Muscle of leg (tissue), 3 donors: ENCODE measurements at regions not wholly inside any gene's neighbourhood (a gene's known extent, or its start where the extent isn't known, plus 50 kb on each side); places are given as distances from the start of the nearest gene placed in this dataset.

Experiments
- DNase-seq: peaks from one replicate; pipeline ENCODE4 v3.0.0; 2013
- H3K27ac ChIP-seq: one replicate; pipeline ENCODE4 v1.5.1; 2013; ENCODE audit warnings: mild to moderate bottlenecking, low read length, control low read depth
- H3K27me3 ChIP-seq: one replicate; pipeline ENCODE4 v1.6.1; 2013; ENCODE audit warnings: low read length; ENCODE audit not compliant: control insufficient read depth, insufficient read depth
- H3K36me3 ChIP-seq: one replicate; pipeline ENCODE4 v1.6.1; 2013; ENCODE audit warnings: low read length; ENCODE audit not compliant: control insufficient read depth, insufficient read depth
- H3K4me1 ChIP-seq: one replicate; pipeline ENCODE4 v1.6.1; 2013; ENCODE audit warnings: low read length; ENCODE audit not compliant: control insufficient read depth, insufficient read depth
- H3K4me3 ChIP-seq: one replicate; pipeline ENCODE4 v1.5.1; 2013; ENCODE audit warnings: low read length, control low read depth
- H3K9me3 ChIP-seq: replicated peaks from 2 replicates; pipeline ENCODE4 v1.6.1; 2013; ENCODE audit warnings: low read depth, low read length; ENCODE audit not compliant: control insufficient read depth
- WGBS: methylation state at CpG from one replicate; pipeline ENCODE4 v1.1.5; 2013; ENCODE audit warnings: missing lambda C conversion rate; ENCODE audit not compliant: insufficient coverage; 5-methylcytosine and 5-hydroxymethylcytosine counted together

DNA sequence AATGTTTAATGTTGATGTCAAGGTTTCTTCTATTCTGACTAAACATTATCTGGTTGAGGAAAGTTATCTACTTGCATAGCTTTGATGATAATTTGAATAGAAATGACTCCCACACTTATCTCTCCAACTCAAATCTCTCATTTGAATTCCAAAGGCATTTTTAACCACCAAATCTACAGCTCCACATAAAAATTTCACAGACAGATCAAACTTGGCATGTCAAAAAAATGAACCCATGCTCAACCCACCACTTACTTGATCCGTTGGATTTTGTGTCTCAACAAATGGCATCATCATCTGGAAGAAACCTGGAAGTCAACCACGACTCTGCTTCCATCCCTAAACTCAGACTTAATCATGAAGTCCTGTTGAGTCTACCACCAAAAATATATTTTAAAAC lies 1050.4 kb downstream of the EFNB2 start:
- no peaks in the 10 kb centered on the region for H3K9me3 ChIP-seq
- H3K4me1 ChIP-seq = no peaks in the 10 kb centered on the region
- H3K36me3 ChIP-seq = no peaks in the 10 kb centered on the region
- WGBS = 82% methylated on average over 2 of the region's 2 CpGs
- H3K4me3 ChIP-seq = no peak overlapping the region
- no peak for DNase-seq
- no peak overlapping the region for H3K27ac ChIP-seq
- H3K27me3 ChIP-seq = no peaks in the 10 kb centered on the region

DNA sequence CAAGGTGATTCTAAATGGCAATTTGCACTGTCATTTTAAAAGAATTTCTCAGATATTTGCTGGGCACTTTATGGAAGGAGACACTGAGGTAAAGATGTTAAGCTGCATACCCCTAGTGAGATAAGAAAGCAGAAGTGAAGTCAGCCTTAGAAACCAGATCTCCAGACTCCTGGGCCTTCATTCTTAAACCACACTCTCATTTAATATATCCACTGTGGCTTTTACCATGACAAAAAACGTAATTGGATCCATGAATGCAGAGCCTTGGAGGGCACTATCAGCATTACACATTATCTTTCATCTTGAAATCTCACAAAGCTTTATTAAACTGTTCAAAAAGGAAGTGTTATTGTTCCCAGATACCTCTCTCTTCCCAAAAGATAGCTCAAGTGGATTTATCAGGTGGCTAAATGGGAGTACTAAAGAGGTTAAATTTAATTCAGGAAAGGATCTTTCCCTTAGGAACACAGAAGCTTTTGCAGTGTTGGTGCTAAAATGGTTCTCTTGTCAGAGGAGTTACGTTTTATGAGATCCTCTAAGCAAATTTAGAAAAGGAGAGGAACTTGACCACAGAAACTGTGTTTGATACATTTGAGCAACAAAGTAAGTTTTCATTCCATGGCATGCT lies 1060.4 kb downstream of the EFNB2 start:
- Histone ChIP-seq H3K9me3 (no peaks in the 10 kb centered on the region), H3K36me3 (no peaks in the 10 kb centered on the region), H3K27me3 (no peaks in the 10 kb centered on the region), H3K4me1 (no peaks in the 10 kb centered on the region), H3K27ac (no peak overlapping the region), H3K4me3 (no peak overlapping the region)
- no peak for DNase-seq
- WGBS = 56% methylated on average over 2 of the region's 2 CpGs

- no CpG with 5 or more reads among the region's 3 CpGs for WGBS
- no peaks in the 10 kb centered on the region for H3K27me3 ChIP-seq
- H3K4me1 ChIP-seq = no peaks in the 10 kb centered on the region
- no peak overlapping the region for H3K27ac ChIP-seq
- no peaks in the 10 kb centered on the region for H3K36me3 ChIP-seq
- DNase-seq = no peak
- H3K4me3 ChIP-seq = no peak overlapping the region
- H3K9me3 ChIP-seq = no peaks in the 10 kb centered on the region
These were observed 1063.8 kb downstream of the EFNB2 start for GRCh38 chr13:105471673-105472072.

GRCh38 chr13:105466376-105466775 lies 1069.1 kb downstream of the EFNB2 start:
- H3K36me3 ChIP-seq = no peaks in the 10 kb centered on the region
- WGBS = no CpG with 5 or more reads among the region's 1 CpG
- H3K9me3 ChIP-seq = no peaks in the 10 kb centered on the region
- H3K4me1 ChIP-seq = no peaks in the 10 kb centered on the region
- H3K4me3 ChIP-seq = no peak overlapping the region
- DNase-seq = no peak
- H3K27me3 ChIP-seq = no peaks in the 10 kb centered on the region
- H3K27ac ChIP-seq = no peak overlapping the region

- Histone ChIP-seq H3K27me3 (no peaks in the 10 kb centered on the region), H3K36me3 (no peaks in the 10 kb centered on the region), H3K9me3 (no peaks in the 10 kb centered on the region), H3K4me3 (no peak within 1 kb of the TSS), H3K4me1 (no peaks in the 10 kb centered on the region), H3K27ac (no peak within 1 kb of the TSS)
- DNase-seq = no peak
- no CpG with 5 or more reads among the region's 1 CpG for WGBS
These were observed 1069.7 kb downstream of the EFNB2 start, which contains the start of gene DAOA for GRCh38 chr13:105465745-105466144. TSS of gene DAOA (plus strand) at chr13:105466045.

- H3K27me3 ChIP-seq = no peaks in the 10 kb centered on the region
- H3K9me3 ChIP-seq = no peaks in the 10 kb centered on the region
- no peak for DNase-seq
- no peak overlapping the region for H3K4me3 ChIP-seq
- H3K27ac ChIP-seq = no peak overlapping the region
- no peaks in the 10 kb centered on the region for H3K36me3 ChIP-seq
- no peaks in the 10 kb centered on the region for H3K4me1 ChIP-seq
These were observed 1070.2 kb downstream of the EFNB2 start for GRCh38 chr13:105465251-105465650.

DNA sequence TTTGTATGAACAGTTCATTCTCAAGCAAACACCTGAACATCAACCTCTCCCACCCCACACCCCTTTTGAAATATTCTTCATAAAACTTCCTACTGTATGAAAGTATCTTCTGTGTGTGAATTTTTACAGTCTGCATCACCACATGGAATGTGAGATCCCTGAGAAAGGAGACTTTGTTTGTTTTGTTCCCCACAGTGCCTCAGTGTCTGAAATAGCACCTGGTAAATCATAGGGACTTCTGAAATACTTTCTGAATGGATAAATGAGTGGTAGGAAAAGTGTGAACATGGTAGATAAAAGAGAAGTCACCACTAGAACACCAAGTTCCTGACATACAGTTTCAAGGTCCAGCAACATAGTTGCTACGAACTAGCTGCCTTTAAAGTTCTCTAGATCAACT lies 1071.2 kb downstream of the EFNB2 start:
- Histone ChIP-seq H3K9me3 (no peaks in the 10 kb centered on the region), H3K4me1 (no peaks in the 10 kb centered on the region), H3K4me3 (no peak overlapping the region), H3K36me3 (no peaks in the 10 kb centered on the region), H3K27me3 (no peaks in the 10 kb centered on the region), H3K27ac (no peak overlapping the region)
- no peak for DNase-seq
- WGBS = no CpG with 5 or more reads among the region's 1 CpG

GRCh38 chr13:105463011-105463501 lies 1072.4 kb downstream of the EFNB2 start:
- WGBS = no CpG with 5 or more reads among the region's 2 CpGs
- Histone ChIP-seq H3K9me3 (no peaks in the 10 kb centered on the region), H3K36me3 (no peaks in the 10 kb centered on the region), H3K4me1 (no peaks in the 10 kb centered on the region), H3K27me3 (no peaks in the 10 kb centered on the region), H3K4me3 (no peak overlapping the region), H3K27ac (no peak overlapping the region)
- peak; percentile 64 for DNase-seq

DNA sequence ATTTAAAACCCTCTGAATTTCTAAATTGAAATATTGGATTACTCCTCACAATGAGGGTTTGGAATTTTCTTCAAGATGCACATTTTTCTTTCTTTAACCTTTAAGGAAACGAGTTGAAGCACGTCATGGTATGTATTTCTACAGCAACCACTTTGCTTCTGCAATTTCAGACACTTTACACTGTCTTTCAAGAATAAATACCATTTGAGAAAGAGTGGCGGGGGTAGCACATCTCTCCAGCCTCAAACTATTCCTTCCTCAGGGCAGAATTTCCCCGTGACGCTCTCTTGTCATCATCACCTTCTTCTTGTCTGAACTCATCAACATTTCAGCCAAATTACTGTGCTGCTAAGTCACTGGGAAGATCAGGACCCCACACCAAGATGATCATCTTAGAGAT lies 1073.4 kb downstream of the EFNB2 start:
- Histone ChIP-seq H3K36me3 (no peaks in the 10 kb centered on the region), H3K4me3 (no peak overlapping the region), H3K27ac (no peak overlapping the region), H3K9me3 (no peaks in the 10 kb centered on the region), H3K27me3 (no peaks in the 10 kb centered on the region), H3K4me1 (no peaks in the 10 kb centered on the region)
- WGBS = 100% methylated on average over 1 of the region's 5 CpGs
- no peak for DNase-seq

DNA sequence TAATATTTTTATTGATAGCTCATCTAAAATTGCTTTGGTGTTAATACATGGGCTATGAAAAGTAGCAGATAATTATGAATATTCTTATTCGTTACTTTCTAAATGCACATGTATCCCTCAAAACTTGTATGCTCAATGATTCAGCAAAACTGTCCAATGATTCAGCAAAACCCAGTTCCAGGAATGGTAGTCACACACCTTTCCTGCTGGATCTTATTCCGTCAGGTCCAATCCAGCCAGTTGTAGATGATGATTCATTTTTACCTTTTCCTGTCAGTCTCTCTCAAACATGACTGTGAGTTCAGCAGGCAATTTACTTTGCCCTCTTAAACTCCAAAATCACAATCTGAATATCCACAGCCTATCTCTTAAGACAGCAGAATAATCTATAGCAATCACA lies 1082.6 kb downstream of the EFNB2 start:
- Histone ChIP-seq H3K27me3 (no peaks in the 10 kb centered on the region), H3K4me3 (no peak overlapping the region), H3K4me1 (no peaks in the 10 kb centered on the region), H3K27ac (no peak overlapping the region), H3K36me3 (no peaks in the 10 kb centered on the region), H3K9me3 (no peaks in the 10 kb centered on the region)
- DNase-seq = no peak
- 100% methylated on average over 1 of the region's 2 CpGs for WGBS

GRCh38 chr13:105450784-105451183 lies 1084.7 kb downstream of the EFNB2 start:
- DNase-seq = no peak
- WGBS = no CpG with 5 or more reads among the region's 4 CpGs
- no peaks in the 10 kb centered on the region for H3K4me1 ChIP-seq
- no peaks in the 10 kb centered on the region for H3K36me3 ChIP-seq
- H3K9me3 ChIP-seq = no peaks in the 10 kb centered on the region
- no peaks in the 10 kb centered on the region for H3K27me3 ChIP-seq
- H3K4me3 ChIP-seq = no peak overlapping the region
- no peak overlapping the region for H3K27ac ChIP-seq
